HG03378 (cell line): ENCODE measurements at regions not wholly inside any gene's neighbourhood (a gene's known extent, or its start where the extent isn't known, plus 50 kb on each side); places are given as distances from the start of the nearest gene placed in this dataset.
"Not testable (repeated sequence)": the region's sequence is repeated elsewhere in the genome, so short reads cannot be mapped to it uniquely, and the experiment has no call there.

Experiments
- ATAC-seq: cut with Tn5 transposase; IDR thresholded peaks from one replicate; pipeline ENCODE4 v1.9.1; 2021; ENCODE audit warnings: mild to moderate bottlenecking, moderate library complexity; ENCODE audit not compliant: unreplicated experiment

DNA sequence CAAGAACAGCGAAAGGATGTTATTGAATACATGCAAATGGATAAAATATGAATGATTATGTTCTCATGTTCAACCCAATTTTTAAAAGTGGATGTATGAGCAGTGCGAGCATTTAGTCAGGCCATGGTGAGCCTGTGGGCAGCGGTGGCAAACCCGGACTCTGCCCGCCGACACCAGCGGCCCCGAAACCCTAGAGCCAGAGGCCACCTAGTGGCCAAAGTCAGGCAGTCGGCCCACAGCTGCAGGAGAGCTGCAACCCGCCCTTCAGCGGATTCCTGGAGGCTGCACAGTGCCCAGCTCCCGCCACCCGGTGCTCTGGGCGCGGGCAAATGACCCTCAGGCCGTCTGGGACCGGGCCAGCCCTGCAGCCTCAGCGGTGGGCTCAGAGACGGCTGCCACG lies 89.5 kb downstream of the POTEG start:
- not testable (repeated sequence) for ATAC-seq

DNA sequence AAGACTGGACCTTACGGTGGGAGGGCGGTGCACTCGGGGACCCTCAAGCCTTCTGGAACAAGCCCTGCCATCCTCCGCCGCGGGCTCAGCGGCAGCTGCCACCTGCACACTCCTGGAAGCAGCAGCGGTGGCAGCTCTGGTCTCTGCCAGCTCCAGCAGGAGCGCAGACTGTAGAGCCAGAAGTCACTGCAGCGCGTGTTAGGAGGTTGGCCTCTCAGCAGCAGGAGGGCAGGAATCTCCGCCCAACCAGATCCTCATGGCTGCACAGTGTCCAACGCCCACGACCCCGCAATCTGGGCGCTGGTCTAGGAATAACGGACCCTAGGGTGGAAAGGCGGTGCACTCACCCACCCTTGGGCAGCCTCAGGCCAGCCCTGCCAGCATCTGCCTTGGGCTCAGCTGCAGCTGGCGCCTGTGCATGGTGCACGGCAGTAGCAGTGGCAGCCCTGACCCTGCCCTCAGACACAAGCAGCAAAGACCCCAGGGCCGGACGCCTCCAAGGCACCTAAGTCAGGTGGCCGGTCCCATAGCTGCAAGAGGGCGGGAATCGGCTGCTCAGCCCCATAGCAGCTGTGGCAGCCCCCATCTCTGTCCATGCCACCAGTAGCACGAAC lies 88.7 kb downstream of the POTEG start:
- not testable (repeated sequence) for ATAC-seq

DNA sequence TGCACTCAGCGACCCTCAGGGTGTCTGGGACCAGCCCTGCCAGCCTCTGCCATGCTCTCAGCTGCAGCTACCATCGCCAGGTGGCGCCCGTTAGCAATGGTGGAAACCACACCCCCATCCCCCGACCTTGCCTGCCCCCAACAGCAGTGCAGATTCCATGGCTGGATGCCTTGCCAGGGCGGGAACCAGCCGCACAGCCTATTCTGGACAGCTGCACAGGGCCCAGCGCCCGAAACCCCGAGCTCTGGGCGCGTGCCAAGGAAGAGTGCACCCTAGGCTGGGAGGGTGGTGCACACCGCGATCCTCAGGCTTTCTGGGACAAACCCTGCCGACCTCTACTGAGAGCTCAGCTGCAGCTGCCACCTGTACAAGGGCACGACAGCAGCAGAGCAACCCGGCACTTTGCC lies 88.1 kb downstream of the POTEG start:
- not testable (repeated sequence) for ATAC-seq

DNA sequence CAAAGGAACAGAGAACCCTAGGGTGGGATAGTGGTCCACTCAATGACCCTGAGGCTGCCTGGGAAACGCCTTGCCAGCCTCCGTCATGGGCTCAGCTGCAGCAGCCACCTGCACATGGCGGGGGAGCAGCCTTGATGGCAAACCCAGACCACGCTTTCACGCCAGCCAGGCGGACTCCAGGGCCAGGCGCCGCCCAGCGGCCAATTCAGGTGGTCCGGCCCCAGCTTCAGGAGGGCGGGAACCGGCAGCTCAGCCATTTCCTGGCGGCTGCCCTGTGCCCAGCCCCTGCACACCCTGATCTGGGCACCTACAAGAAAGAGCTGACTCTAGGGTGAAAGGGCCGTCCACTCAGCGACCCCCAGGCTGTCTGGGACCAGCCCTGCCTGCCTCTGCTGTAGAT lies 87.5 kb downstream of the POTEG start:
- not testable (repeated sequence) for ATAC-seq

DNA sequence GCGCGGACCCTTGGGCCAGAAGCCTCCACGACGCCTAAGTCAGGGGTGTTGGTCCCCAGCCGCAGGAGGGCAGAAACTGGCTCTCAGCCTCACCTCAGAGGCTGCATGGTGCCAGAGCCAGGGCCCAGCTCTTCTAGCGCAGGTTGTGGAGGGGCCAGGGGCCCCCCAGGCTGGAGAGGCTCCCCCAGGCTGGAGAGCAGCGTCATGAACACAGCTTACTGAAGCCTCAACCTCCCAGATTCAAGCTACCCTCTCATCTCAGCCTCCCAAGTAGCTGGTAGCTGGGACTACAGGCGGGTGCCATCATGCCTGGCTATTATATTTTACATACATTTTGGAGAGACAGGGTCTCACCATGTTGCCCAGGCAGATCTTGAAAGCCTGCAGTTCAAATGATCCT lies 87.0 kb downstream of the POTEG start:
- ATAC-seq = not testable (repeated sequence)
